Fibroblast of lung (primary cell): ENCODE measurements at regions not wholly inside any gene's neighbourhood (a gene's known extent, or its start where the extent isn't known, plus 50 kb on each side); places are given as distances from the start of the nearest gene placed in this dataset.

ENCODE experiments used
- DNase-seq, 2 donors: peaks; one replicate each; pipeline versions ENCODE4 v3.0.0 to v3.0.0-alpha.2; 2010; ENCODE audit warnings: low read depth in 2 of 2
- H2AFZ ChIP-seq: 2 replicates; pipeline ENCODE4 v1.5.1; 2012; ENCODE audit warnings: low read length, control low read depth, inconsistent platforms
- H3K27ac ChIP-seq: 2 replicates; pipeline ENCODE4 v1.5.1; 2011; ENCODE audit warnings: low read length, control low read depth; ENCODE audit not compliant: insufficient read depth
- H3K27me3 ChIP-seq: 2 replicates; pipeline ENCODE4 v1.5.1; 2011; ENCODE audit warnings: mild to moderate bottlenecking, low read length; ENCODE audit not compliant: control insufficient read depth, insufficient read depth
- H3K36me3 ChIP-seq: 2 replicates; pipeline ENCODE4 v1.5.1; 2011; ENCODE audit warnings: low read length; ENCODE audit not compliant: control insufficient read depth, insufficient read depth
- H3K4me1 ChIP-seq: 2 replicates; pipeline ENCODE4 v1.5.1; 2011; ENCODE audit warnings: low read length; ENCODE audit not compliant: control insufficient read depth, insufficient read depth; ENCODE audit errors: extremely low read depth
- H3K4me2 ChIP-seq: 2 replicates; pipeline ENCODE4 v1.5.1; 2011; ENCODE audit warnings: low read length, control low read depth; ENCODE audit not compliant: insufficient read depth; ENCODE audit errors: extremely low read depth
- H3K4me3 ChIP-seq, 4 experiments: fragments of 200-600 bp in 1 of 4; sonication (generic) in 1 of 4; replicated peaks in 1 of 4; 2 replicates each; pipeline ENCODE4 v1.5.1; 2011 to 2016; ENCODE audit warnings: low read length in 4 of 4, low read depth in 3 of 4, mild to moderate bottlenecking in 3 of 4, control low read depth in 2 of 4, inconsistent platforms in 1 of 4, mixed read lengths in 1 of 4; ENCODE audit not compliant: insufficient read depth in 1 of 4; ENCODE audit errors: control extremely low read depth in 1 of 4
- H3K79me2 ChIP-seq: 2 replicates; pipeline ENCODE4 v1.5.1; 2012; ENCODE audit warnings: mild to moderate bottlenecking, low read length, inconsistent platforms; ENCODE audit not compliant: control insufficient read depth, insufficient read depth
- H3K9ac ChIP-seq: 2 replicates; pipeline ENCODE4 v1.5.1; 2011; ENCODE audit warnings: mild to moderate bottlenecking, low read length, control low read depth; ENCODE audit not compliant: insufficient read depth
- H3K9me3 ChIP-seq: 2 replicates; pipeline ENCODE4 v1.5.1; 2012; ENCODE audit warnings: low read depth, low read length; ENCODE audit not compliant: control insufficient read depth, insufficient read depth
- H4K20me1 ChIP-seq: 2 replicates; pipeline ENCODE4 v1.5.1; 2011; ENCODE audit warnings: low read length; ENCODE audit not compliant: control insufficient read depth, insufficient read depth; ENCODE audit errors: extremely low read depth
- CTCF ChIP-seq, 2 donors: IDR thresholded peaks in 1 of 2; conservative IDR thresholded peaks in 1 of 2; 1 replicate in 1 of 2; 2 replicates in 1 of 2; pipeline ENCODE4 v1.5.1; 2011 to 2012; ENCODE audit warnings: low read length in 2 of 2, control low read depth in 1 of 2, inconsistent platforms in 1 of 2, low read depth in 1 of 2, mild to moderate bottlenecking in 1 of 2
- EZH2 ChIP-seq: IDR thresholded peaks from 2 replicates; pipeline ENCODE4 v1.5.1; 2012; ENCODE audit warnings: low read length, control low read depth, mild to moderate bottlenecking; ENCODE audit errors: missing control alignments

- no peak for TF ChIP-seq EZH2
- TF ChIP-seq CTCF (conservative IDR thresholded peaks at IDR 0.05 in 1 of 2, IDR thresholded peaks at IDR 0.05 in 1 of 2; ENCODE audit: low read depth in 1 of 2, low read length in 2 of 2), result no peak
- Histone ChIP-seq H3K9ac (no peak overlapping the region), H3K4me1 (no peaks in the 10 kb centered on the region), H3K27ac (no peak overlapping the region), H3K9me3 (no peaks in the 10 kb centered on the region), H3K4me2 (no peak overlapping the region), H3K36me3 (no peaks in the 10 kb centered on the region), H4K20me1 (no peaks in the 10 kb centered on the region), H3K27me3 (no peaks in the 10 kb centered on the region), H3K79me2 (no peaks in the 10 kb centered on the region), H2AFZ (no peak overlapping the region), H3K4me3 (no peak overlapping the region)
- DNase-seq, result no peak
Measured at GRCh38 chr22:48705917-48706605, 1121.6 kb downstream of the BRD1 start.

- H3K9me3 ChIP-seq, result no peaks in the 10 kb centered on the region
Measured at GRCh38 chr22:48705159-48705916, 1122.3 kb downstream of the BRD1 start.

More at GRCh38 chr22:48705159-48705916, 1122.3 kb downstream of the BRD1 start:
- Histone ChIP-seq H4K20me1 (no peaks in the 10 kb centered on the region), H3K4me2 (no peak overlapping the region), H3K9ac (no peak overlapping the region), H3K4me1 (no peaks in the 10 kb centered on the region), H3K36me3 (no peaks in the 10 kb centered on the region), H2AFZ (no peak overlapping the region), H3K4me3 (no peak overlapping the region), H3K27ac (no peak overlapping the region), H3K79me2 (no peaks in the 10 kb centered on the region), H3K27me3 (no peaks in the 10 kb centered on the region)
- no peak for DNase-seq
- TF ChIP-seq CTCF (conservative IDR thresholded peaks at IDR 0.05 in 1 of 2, IDR thresholded peaks at IDR 0.05 in 1 of 2; ENCODE audit: low read depth in 1 of 2, low read length in 2 of 2) (no peak), EZH2 (no peak)
